ENCODE measurements at regions not wholly inside any gene's neighbourhood (a gene's known extent, or its start where the extent isn't known, plus 50 kb on each side); places are given as distances from the start of the nearest gene placed in this dataset.

DNA sequence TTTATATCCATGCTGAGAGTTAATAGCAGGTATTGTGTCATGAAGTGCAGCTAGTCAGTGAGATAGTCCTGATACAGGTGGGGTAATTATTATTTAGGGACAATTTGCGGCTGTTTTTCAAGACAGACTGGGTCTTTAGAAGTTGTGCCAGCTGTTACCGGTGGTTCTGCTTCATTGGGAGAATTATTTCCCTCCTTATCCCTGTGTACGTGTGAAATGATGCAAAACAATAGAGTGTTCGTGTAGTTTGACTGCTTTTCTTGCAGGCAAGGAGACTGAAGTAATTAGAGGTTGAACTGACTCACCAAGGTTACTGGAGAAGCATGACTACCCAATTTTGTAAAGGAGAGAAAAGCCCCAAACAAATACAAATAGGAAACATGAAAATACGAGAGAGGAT is 101.7 kb downstream of the ARRDC3 start:
- no peaks in the 10 kb centered on the region for H3K36me3 ChIP-seq (replicated peaks; ENCODE audit: insufficient read depth, low read length)
- no peaks in the 10 kb centered on the region for H3K9me3 ChIP-seq (replicated peaks; ENCODE audit: insufficient read depth, low read length)
- H3K4me1 ChIP-seq (ENCODE audit: low read length): peaks cover 9% of the 10 kb centered on the region; the same call in 1 of the 2 replicates
- H3K9ac ChIP-seq (ENCODE audit: low read length): no peak overlapping the region
- H3K4me3 ChIP-seq (ENCODE audit: low read length): no peak overlapping the region
- DNase-seq: no peak
- H3K4me2 ChIP-seq (ENCODE audit: low read depth, low read length): no peak overlapping the region; the same call in 1 of the 2 replicates
- no peaks in the 10 kb centered on the region for H3K27me3 ChIP-seq (replicated peaks; ENCODE audit: insufficient read depth, low read length)
- peaks cover 17% of the 10 kb centered on the region for H3F3A ChIP-seq (ENCODE audit: insufficient read depth, low read length)
- H2AFZ ChIP-seq (ENCODE audit: low read length): no peak overlapping the region
- TF ChIP-seq, protein P1, sequence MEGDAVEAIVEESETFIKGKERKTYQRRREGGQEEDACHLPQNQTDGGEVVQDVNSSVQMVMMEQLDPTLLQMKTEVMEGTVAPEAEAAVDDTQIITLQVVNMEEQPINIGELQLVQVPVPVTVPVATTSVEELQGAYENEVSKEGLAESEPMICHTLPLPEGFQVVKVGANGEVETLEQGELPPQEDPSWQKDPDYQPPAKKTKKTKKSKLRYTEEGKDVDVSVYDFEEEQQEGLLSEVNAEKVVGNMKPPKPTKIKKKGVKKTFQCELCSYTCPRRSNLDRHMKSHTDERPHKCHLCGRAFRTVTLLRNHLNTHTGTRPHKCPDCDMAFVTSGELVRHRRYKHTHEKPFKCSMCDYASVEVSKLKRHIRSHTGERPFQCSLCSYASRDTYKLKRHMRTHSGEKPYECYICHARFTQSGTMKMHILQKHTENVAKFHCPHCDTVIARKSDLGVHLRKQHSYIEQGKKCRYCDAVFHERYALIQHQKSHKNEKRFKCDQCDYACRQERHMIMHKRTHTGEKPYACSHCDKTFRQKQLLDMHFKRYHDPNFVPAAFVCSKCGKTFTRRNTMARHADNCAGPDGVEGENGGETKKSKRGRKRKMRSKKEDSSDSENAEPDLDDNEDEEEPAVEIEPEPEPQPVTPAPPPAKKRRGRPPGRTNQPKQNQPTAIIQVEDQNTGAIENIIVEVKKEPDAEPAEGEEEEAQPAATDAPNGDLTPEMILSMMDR (IDR thresholded peaks at IDR 0.05; ENCODE audit: low read length): no peak
- no peak for TF ChIP-seq EZH2 (optimal IDR thresholded peaks at IDR 0.05; ENCODE audit: low read depth, low read length)
- no peak for TF ChIP-seq EZH2phosphoT487 (IDR thresholded peaks at IDR 0.05; ENCODE audit: low read length)
- H3K9me2 ChIP-seq (replicated peaks; ENCODE audit: insufficient read depth, low read length): no peaks in the 10 kb centered on the region
- H3K27ac ChIP-seq (ENCODE audit: low read length): no peak overlapping the region
- H4K20me1 ChIP-seq (ENCODE audit: insufficient read depth, low read length): no peaks in the 10 kb centered on the region
- H3K79me2 ChIP-seq (ENCODE audit: low read length): no peaks in the 10 kb centered on the region

DNA sequence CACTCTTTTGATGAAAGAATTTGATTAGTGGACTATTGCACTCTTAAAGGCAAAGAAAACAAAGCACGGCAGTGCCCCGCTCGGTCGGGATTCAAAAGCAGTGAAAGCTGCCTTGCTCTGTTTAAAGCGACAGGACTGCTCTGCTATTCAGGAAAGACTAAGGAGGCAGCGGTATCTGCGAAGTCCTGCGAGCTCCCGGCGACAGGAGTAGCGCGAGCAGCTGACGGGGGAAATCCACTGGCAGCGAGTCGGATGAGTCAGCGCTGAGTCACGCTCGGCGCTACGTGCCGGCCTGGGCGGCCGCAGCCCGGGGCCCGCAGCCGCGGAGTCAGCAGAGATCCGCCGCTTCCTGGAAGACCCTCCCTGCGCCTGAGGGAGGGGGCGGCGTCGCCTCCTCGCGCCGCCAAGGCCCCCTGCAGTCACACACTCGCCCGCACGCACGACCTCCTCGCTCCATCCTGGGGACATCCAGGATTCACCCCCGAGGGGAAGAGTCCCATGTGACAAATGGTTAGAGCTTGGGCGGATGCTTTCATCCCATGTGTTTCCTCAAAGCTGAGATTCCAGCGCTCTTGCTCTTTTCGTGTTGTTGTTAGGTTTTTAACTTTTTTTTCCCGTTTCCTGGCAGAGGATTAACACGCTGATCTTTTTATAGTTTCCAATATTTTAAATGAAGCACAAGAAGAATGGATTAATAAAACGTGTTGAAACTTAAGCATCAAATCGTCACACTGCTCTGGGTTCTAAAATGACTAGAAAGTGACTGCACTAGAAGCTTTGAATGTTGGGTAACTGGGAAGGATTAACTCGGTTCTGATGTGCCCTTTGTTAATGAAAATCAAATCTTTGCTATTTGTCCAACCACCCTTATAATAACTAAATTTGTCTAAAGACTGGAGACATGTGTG is 102.5 kb downstream of the ARRDC3 start:
- peak overlapping the region; percentile 57 for H3K4me3 ChIP-seq (ENCODE audit: low read length)
- peak overlapping the region; percentile 81 for H2AFZ ChIP-seq (ENCODE audit: low read length)
- H3K27me3 ChIP-seq (replicated peaks; ENCODE audit: insufficient read depth, low read length): no peaks in the 10 kb centered on the region
- peaks cover 9% of the 10 kb centered on the region; the same call in 1 of the 2 replicates for H3K4me1 ChIP-seq (ENCODE audit: low read length)
- H3K79me2 ChIP-seq (ENCODE audit: low read length): no peaks in the 10 kb centered on the region
- peak overlapping the region; percentile 90 for H3K27ac ChIP-seq (ENCODE audit: low read length)
- H3K9me2 ChIP-seq (replicated peaks; ENCODE audit: insufficient read depth, low read length): no peaks in the 10 kb centered on the region
- H4K20me1 ChIP-seq (ENCODE audit: insufficient read depth, low read length): no peaks in the 10 kb centered on the region
- H3K36me3 ChIP-seq (replicated peaks; ENCODE audit: insufficient read depth, low read length): no peaks in the 10 kb centered on the region
- H3K4me2 ChIP-seq (ENCODE audit: low read depth, low read length): peak overlapping the region; percentile 71
- H3F3A ChIP-seq (ENCODE audit: insufficient read depth, low read length): peaks cover 17% of the 10 kb centered on the region
- TF ChIP-seq EZH2phosphoT487 (IDR thresholded peaks at IDR 0.05; ENCODE audit: low read length) (no peak), EZH2 (optimal IDR thresholded peaks at IDR 0.05; ENCODE audit: low read depth, low read length) (no peak)
- TF ChIP-seq, protein P1 (IDR thresholded peaks at IDR 0.05; ENCODE audit: low read length): no peak
- no peaks in the 10 kb centered on the region for H3K9me3 ChIP-seq (replicated peaks; ENCODE audit: insufficient read depth, low read length)
- peak overlapping the region; percentile 72 for H3K9ac ChIP-seq (ENCODE audit: low read length)
- peak; percentile 93 for DNase-seq

DNA sequence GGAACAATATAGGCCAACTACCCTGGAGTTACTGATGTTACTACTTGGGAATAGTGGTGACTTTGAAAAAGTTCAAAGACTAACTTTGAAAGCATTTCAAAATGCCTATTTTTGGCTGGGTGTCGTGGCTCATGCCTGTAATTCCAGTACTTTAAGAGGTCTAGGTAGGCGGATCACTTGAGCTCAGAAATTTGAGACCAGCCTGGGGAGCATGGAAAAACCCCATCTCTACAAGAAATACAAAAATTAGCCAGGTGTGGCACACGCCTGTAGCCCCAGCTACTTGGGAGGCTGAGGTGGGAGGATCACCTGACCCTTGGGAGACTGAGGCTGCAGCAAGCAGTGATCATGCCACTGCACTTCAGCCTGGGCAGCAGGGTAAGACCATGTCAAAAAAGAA is 105.3 kb downstream of the ARRDC3 start:
- no peak overlapping the region for H3K9ac ChIP-seq (ENCODE audit: low read length)
- no peaks in the 10 kb centered on the region for H3K36me3 ChIP-seq (replicated peaks; ENCODE audit: insufficient read depth, low read length)
- H3F3A ChIP-seq (ENCODE audit: insufficient read depth, low read length): peaks cover 21% of the 10 kb centered on the region
- no peaks in the 10 kb centered on the region for H3K9me3 ChIP-seq (replicated peaks; ENCODE audit: insufficient read depth, low read length)
- H3K27me3 ChIP-seq (replicated peaks; ENCODE audit: insufficient read depth, low read length): no peaks in the 10 kb centered on the region
- H3K9me2 ChIP-seq (replicated peaks; ENCODE audit: insufficient read depth, low read length): no peaks in the 10 kb centered on the region
- no peak for DNase-seq
- no peak overlapping the region for H2AFZ ChIP-seq (ENCODE audit: low read length)
- no peak for TF ChIP-seq EZH2 (optimal IDR thresholded peaks at IDR 0.05; ENCODE audit: low read depth, low read length)
- no peak for TF ChIP-seq EZH2phosphoT487 (IDR thresholded peaks at IDR 0.05; ENCODE audit: low read length)
- TF ChIP-seq, protein P1 (IDR thresholded peaks at IDR 0.05; ENCODE audit: low read length): no peak
- no peaks in the 10 kb centered on the region for H3K79me2 ChIP-seq (ENCODE audit: low read length)
- H4K20me1 ChIP-seq (ENCODE audit: insufficient read depth, low read length): no peaks in the 10 kb centered on the region
- peaks cover 13% of the 10 kb centered on the region for H3K4me1 ChIP-seq (ENCODE audit: low read length)
- H3K4me2 ChIP-seq (ENCODE audit: low read depth, low read length): no peak overlapping the region
- no peak overlapping the region for H3K4me3 ChIP-seq (ENCODE audit: low read length)
- H3K27ac ChIP-seq (ENCODE audit: low read length): no peak overlapping the region
